NCI-H1694 treated with DMSO at 0.1 percent for 48 hours (cell line): ENCODE measurements at regions not wholly inside any gene's neighbourhood (a gene's known extent, or its start where the extent isn't known, plus 50 kb on each side); places are given as distances from the start of the nearest gene placed in this dataset.
A peak's percentile ranks its signal among the peaks of the same experiment; 100 is the strongest.

Experiments used
- DNase-seq: peaks from one replicate; lab custom pipeline; 2025; lab: John Stamatoyannopoulos, UW

GRCh38 chr3:22485954-22486353 is 717.2 kb upstream of the UBE2E2 start:
- no peak for DNase-seq

DNA sequence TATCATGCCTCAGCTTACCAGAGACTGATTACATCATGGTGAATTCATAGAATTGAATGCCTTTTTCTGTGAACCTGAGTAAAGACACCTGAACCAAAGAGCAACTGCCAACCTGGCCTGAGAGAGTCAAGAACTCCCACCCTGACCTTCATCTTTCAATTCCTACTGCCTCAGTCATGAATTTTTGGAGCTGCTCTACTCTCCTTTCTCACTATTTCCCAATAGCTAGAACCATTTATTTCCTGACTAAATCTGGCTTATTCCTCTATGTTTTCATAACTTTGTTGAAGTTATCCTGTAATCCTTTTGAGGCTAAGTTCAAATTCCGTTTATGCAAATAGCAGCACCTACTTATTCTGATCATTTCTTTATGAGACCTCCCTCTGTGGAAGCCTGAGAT is 712.4 kb upstream of the UBE2E2 start:
- no peak for DNase-seq

- DNase-seq: no peak
Measured at GRCh38 chr3:22491344-22491743, 711.8 kb upstream of the UBE2E2 start.

- DNase-seq: no peak
Measured at GRCh38 chr3:22492342-22492741, 710.8 kb upstream of the UBE2E2 start.

- DNase-seq: no peak
Measured at GRCh38 chr3:22495241-22495640, 707.9 kb upstream of the UBE2E2 start.

GRCh38 chr3:22495791-22496190 is 707.3 kb upstream of the UBE2E2 start:
- DNase-seq: no peak

DNA sequence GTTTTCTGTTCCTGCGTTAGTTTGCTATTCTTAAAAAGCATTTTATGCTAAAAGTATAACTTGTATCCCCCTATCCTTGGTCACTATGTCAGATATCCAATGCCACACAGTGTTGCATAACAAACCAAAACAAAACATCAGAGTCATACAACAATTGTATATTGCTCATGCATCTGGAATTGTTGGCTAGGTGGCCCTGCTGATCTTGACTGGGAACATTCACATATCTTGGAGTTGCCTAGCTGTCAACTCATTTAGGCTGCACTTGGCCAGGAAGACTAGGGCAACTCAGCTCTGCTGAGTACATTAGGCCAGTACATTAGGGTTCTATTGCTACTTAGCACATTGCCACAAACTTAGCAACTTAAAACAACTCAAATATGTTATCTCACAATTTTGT is 706.5 kb upstream of the UBE2E2 start:
- DNase-seq: no peak

GRCh38 chr3:22506871-22507270 is 696.3 kb upstream of the UBE2E2 start:
- no peak for DNase-seq

DNA sequence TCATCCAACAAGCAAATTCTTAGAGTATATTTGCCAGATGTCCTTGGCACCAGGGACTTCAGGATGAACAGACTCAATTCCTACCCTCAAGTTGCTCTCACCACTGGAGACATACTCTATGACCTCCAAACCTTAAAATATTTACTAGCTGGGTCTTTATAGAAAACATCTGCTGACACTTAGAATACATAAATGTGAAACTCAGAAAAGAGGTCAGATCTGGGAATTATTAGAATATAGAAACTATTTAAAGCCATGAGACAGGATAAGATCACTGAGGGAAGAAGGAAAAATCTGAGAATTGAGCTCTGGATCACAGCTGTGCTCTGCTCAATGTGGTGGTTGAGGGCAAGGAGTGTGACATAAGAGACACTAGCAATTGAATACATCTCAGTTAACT is 695.4 kb upstream of the UBE2E2 start:
- DNase-seq: no peak

GRCh38 chr3:22523925-22524324 is 679.2 kb upstream of the UBE2E2 start:
- DNase-seq: no peak

- no peak for DNase-seq
Measured at GRCh38 chr3:22526266-22526837, 676.8 kb upstream of the UBE2E2 start.

- DNase-seq: peak; percentile 5
Measured at GRCh38 chr3:22536541-22536940, 666.6 kb upstream of the UBE2E2 start.

GRCh38 chr3:22537560-22537959 is 665.6 kb upstream of the UBE2E2 start:
- no peak for DNase-seq

- DNase-seq: no peak
Measured at GRCh38 chr3:22542311-22542710, 660.8 kb upstream of the UBE2E2 start.

- DNase-seq: no peak
Measured at GRCh38 chr3:22555753-22556435, 647.2 kb upstream of the UBE2E2 start.

DNA sequence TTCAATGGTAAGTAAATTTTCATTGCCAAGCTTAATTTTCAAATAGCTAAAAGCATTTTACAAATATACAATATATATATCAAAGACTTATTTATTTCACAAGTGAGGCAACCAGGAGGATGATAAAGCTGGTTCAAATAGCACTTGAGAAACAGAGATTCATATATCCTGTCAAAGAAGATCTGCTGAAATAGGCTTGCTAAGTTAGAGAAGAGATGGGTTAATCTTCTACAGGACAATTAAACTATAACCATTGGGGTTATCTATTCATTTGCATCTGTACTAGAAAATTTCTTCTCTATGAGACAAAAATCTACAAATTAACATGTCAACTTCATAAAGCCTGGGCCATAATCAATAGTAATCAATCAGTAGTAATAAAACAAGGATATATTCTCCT is 637.7 kb upstream of the UBE2E2 start:
- no peak for DNase-seq

- no peak for DNase-seq
Measured at GRCh38 chr3:22568285-22568684, 634.8 kb upstream of the UBE2E2 start.

GRCh38 chr3:22569570-22569969 is 633.6 kb upstream of the UBE2E2 start:
- no peak for DNase-seq

- no peak for DNase-seq
Measured at GRCh38 chr3:22581007-22581406, 622.1 kb upstream of the UBE2E2 start.

- no peak for DNase-seq
Measured at GRCh38 chr3:22582266-22582665, 620.9 kb upstream of the UBE2E2 start.

GRCh38 chr3:22585504-22585903 is 617.6 kb upstream of the UBE2E2 start:
- peak; percentile 22 for DNase-seq

- DNase-seq: peak; percentile 24
Measured at GRCh38 chr3:22585911-22586310, 617.2 kb upstream of the UBE2E2 start.

DNA sequence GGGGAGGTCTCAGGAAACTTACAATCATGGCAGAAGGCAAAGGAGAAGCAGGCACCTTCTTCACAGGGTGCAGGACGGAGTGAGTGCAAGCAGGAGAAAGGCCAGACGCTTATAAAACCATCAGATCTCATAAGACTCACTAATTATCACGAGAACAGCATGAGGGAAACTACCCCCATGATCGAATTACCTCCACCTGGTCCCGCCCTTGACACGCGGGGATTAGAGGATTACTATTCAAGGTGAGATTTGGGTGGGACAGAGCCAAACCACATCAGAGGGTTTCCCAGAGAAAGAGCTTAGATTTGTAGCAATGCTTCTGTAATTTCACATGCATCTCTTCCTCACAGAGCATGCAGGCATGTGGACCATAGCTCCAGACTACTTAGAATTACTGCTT is 615.7 kb upstream of the UBE2E2 start:
- no peak for DNase-seq

DNA sequence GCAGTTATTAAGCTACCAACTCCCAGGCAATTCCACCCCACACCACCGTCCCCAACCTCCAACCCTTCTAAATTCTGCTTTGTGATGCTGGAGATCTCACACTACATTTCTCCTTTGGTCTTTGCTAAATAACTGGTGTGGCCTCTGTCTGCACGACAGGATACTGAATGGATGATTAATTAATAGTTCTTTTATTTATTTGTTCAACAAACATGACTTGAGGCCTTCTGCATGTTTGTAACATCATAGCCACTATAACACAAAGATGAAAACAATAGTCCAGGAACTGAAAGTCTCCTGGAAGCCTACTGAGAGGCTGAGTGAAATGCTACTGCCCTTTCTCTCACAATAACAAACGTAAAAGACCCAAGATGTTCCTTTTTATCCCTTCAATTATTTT is 609.5 kb upstream of the UBE2E2 start:
- no peak for DNase-seq
